CD14-positive monocyte (primary cell): ENCODE measurements at regions not wholly inside any gene's neighbourhood (a gene's known extent, or its start where the extent isn't known, plus 50 kb on each side); places are given as distances from the start of the nearest gene placed in this dataset.

Experiments
- DNase-seq, 3 donors: peaks; one replicate each; pipeline ENCODE4 v3.0.0-alpha.2; 2011 to 2022
- H2AFZ ChIP-seq: 2 replicates; pipeline ENCODE4 v1.6.0; 2012; ENCODE audit warnings: mild to moderate bottlenecking, low read depth, low read length, inconsistent platforms; ENCODE audit not compliant: insufficient read depth, poor library complexity, severe bottlenecking
- H3K27ac ChIP-seq, 2 donors: 1 replicate in 1 of 2; 2 replicates in 1 of 2; pipeline ENCODE4 v1.5.1; 2012 to 2013; ENCODE audit warnings: low read length in 2 of 2, control low read depth in 1 of 2, inconsistent platforms in 1 of 2, low read depth in 1 of 2, mild to moderate bottlenecking in 1 of 2
- H3K27me3 ChIP-seq, 2 donors: one replicate each; pipeline versions ENCODE4 v1.6.0 to v1.6.1; 2011 to 2013; ENCODE audit warnings: low read length in 2 of 2; ENCODE audit not compliant: control insufficient read depth in 2 of 2, insufficient read depth in 2 of 2
- H3K36me3 ChIP-seq, 2 donors: replicated peaks in 1 of 2; 1 replicate in 1 of 2; 2 replicates in 1 of 2; pipeline versions ENCODE4 v1.5.1 to v1.6.1; 2012 to 2013; ENCODE audit warnings: low read length in 2 of 2, control low read depth in 1 of 2, inconsistent platforms in 1 of 2, mild to moderate bottlenecking in 1 of 2; ENCODE audit not compliant: insufficient read depth in 2 of 2, control insufficient read depth in 1 of 2
- H3K4me1 ChIP-seq, 2 donors: 1 replicate in 1 of 2; 2 replicates in 1 of 2; pipeline versions ENCODE4 v1.5.1 to v1.6.1; 2012 to 2013; ENCODE audit warnings: low read length in 2 of 2, control low read depth in 1 of 2, inconsistent platforms in 1 of 2, mild to moderate bottlenecking in 1 of 2, moderate library complexity in 1 of 2; ENCODE audit not compliant: insufficient read depth in 2 of 2, control insufficient read depth in 1 of 2
- H3K4me2 ChIP-seq: replicated peaks from 2 replicates; pipeline ENCODE3; 2012; ENCODE audit warnings: low read length, moderate library complexity, mild to moderate bottlenecking; ENCODE audit not compliant: poor library complexity, severe bottlenecking; ENCODE audit errors: extremely low read depth
- H3K4me3 ChIP-seq, 3 experiments: fragments of 200-600 bp in 1 of 3; sonication (generic) in 1 of 3; replicated peaks in 1 of 3; 1 replicate in 2 of 3; 2 replicates in 1 of 3; pipeline ENCODE4 v1.5.1; 2011 to 2013; ENCODE audit warnings: low read length in 3 of 3, mild to moderate bottlenecking in 3 of 3, control low read depth in 2 of 3, low read depth in 2 of 3, inconsistent platforms in 1 of 3, moderate library complexity in 1 of 3
- H3K79me2 ChIP-seq: 2 replicates; pipeline ENCODE4 v1.6.0; 2012; ENCODE audit warnings: mild to moderate bottlenecking, control low read depth, inconsistent platforms, low read length, moderate library complexity; ENCODE audit not compliant: insufficient read depth
- H3K9ac ChIP-seq: 2 replicates; pipeline ENCODE4 v1.6.0; 2017; ENCODE audit warnings: low read length, mild to moderate bottlenecking; ENCODE audit not compliant: insufficient read depth, poor library complexity, severe bottlenecking
- H3K9me3 ChIP-seq, 2 donors: replicated peaks in 1 of 2; 1 replicate in 1 of 2; 2 replicates in 1 of 2; pipeline versions ENCODE4 v1.5.1 to v1.6.1; 2012 to 2013; ENCODE audit warnings: low read length in 2 of 2, control low read depth in 1 of 2; ENCODE audit not compliant: control insufficient read depth in 1 of 2, insufficient read depth in 1 of 2
- H4K20me1 ChIP-seq: 2 replicates; pipeline ENCODE4 v1.6.0; 2012; ENCODE audit warnings: mild to moderate bottlenecking, low read length, control low read depth, moderate library complexity; ENCODE audit not compliant: insufficient read depth
- H3K27ac Mint-ChIP-seq, 7 donors: one replicate each; pipeline ENCODE4 v1.8.0; 2020; ENCODE audit warnings: mild to moderate bottlenecking in 7 of 7, mixed read lengths in 7 of 7, moderate library complexity in 6 of 7, inconsistent platforms in 2 of 7
- H3K27me3 Mint-ChIP-seq, 3 donors: one replicate each; pipeline ENCODE4 v1.8.0; 2021 to 2022; ENCODE audit warnings: low read depth in 3 of 3, mild to moderate bottlenecking in 3 of 3, mixed read lengths in 3 of 3, moderate library complexity in 3 of 3, inconsistent platforms in 1 of 3
- H3K36me3 Mint-ChIP-seq, 2 donors: one replicate each; pipeline ENCODE4 v1.8.0; 2020; ENCODE audit warnings: mixed read lengths in 2 of 2, inconsistent platforms in 1 of 2, mild to moderate bottlenecking in 1 of 2
- H3K4me1 Mint-ChIP-seq: one replicate; pipeline ENCODE4 v1.8.0; 2020; ENCODE audit warnings: mild to moderate bottlenecking, mixed read lengths
- H3K4me3 Mint-ChIP-seq, 2 donors: one replicate each; pipeline ENCODE4 v1.8.0; 2020; ENCODE audit warnings: mild to moderate bottlenecking in 2 of 2, mixed read lengths in 2 of 2, moderate library complexity in 1 of 2
- H3K9me3 Mint-ChIP-seq, 7 donors: one replicate each; pipeline ENCODE4 v1.8.0; 2020 to 2022; ENCODE audit warnings: mixed read lengths in 7 of 7, mild to moderate bottlenecking in 6 of 7, moderate library complexity in 6 of 7, inconsistent platforms in 2 of 7
- WGBS: methylation state at CpG from one replicate; pipeline ENCODE4 v1.1.5; 2013; ENCODE audit warnings: missing lambda C conversion rate; ENCODE audit not compliant: insufficient coverage; 5-methylcytosine and 5-hydroxymethylcytosine counted together
- intact Hi-C, 2 donors: fragments of 100-400 bp; cut with micrococcal nuclease; formaldehyde crosslinking; loops; one replicate each; pipeline versions ENCODE4 v1.15.0 to v1.15.1; 2023
- TF ChIP-seq, protein P1 (sequence below): fragments of 200-600 bp; IDR thresholded peaks from one replicate; pipeline ENCODE4 v1.8.0; 2022; ENCODE audit warnings: antibody characterized with exemption, mild to moderate bottlenecking

DNA sequence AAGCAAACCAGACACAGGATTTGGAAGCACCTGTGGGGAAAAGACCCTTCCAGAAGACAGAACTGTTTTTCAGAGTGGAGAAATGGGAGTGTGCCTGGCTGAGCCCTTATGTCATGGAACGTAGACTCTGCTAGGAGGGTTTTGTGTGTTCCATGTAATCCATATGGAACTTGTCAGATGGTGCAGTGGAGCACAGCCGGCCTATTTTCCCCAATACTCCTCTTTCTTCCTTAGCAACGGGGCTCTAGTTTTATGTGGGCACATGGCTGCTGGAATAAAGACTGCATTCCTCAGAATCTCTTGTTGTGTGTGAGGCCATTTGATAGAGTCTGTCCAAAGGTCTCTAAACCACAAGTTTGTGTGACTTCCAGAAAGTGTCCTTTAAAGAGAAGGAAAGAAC lies 284.0 kb downstream of the DRD1 start:
- Mint-ChIP-seq H3K9me3 (peaks cover 0 to 4% (median 0%) of the 10 kb centered on the region in 7 donors), H3K4me1 (no peaks in the 10 kb centered on the region), H3K27ac (no peak overlapping the region), H3K27me3 (peaks cover 0 to 4% (median 1%) of the 10 kb centered on the region in 3 donors), H3K36me3 (no peaks in the 10 kb centered on the region), H3K4me3 (no peak overlapping the region)
- no peak overlapping the region for H2AFZ ChIP-seq
- no CpG with 5 or more reads among the region's 3 CpGs for WGBS
- no peak overlapping the region for H3K4me2 ChIP-seq
- no peak overlapping the region for H3K9ac ChIP-seq
- DNase-seq, result no peak
- H3K4me3 ChIP-seq, result no peak overlapping the region
- H3K9me3 ChIP-seq, result no peaks in the 10 kb centered on the region
- no peaks in the 10 kb centered on the region for H3K36me3 ChIP-seq
- no peak overlapping the region for H3K27ac ChIP-seq
- no peaks in the 10 kb centered on the region for H3K27me3 ChIP-seq
- H3K4me1 ChIP-seq, result no peaks in the 10 kb centered on the region
- TF ChIP-seq, protein P1, sequence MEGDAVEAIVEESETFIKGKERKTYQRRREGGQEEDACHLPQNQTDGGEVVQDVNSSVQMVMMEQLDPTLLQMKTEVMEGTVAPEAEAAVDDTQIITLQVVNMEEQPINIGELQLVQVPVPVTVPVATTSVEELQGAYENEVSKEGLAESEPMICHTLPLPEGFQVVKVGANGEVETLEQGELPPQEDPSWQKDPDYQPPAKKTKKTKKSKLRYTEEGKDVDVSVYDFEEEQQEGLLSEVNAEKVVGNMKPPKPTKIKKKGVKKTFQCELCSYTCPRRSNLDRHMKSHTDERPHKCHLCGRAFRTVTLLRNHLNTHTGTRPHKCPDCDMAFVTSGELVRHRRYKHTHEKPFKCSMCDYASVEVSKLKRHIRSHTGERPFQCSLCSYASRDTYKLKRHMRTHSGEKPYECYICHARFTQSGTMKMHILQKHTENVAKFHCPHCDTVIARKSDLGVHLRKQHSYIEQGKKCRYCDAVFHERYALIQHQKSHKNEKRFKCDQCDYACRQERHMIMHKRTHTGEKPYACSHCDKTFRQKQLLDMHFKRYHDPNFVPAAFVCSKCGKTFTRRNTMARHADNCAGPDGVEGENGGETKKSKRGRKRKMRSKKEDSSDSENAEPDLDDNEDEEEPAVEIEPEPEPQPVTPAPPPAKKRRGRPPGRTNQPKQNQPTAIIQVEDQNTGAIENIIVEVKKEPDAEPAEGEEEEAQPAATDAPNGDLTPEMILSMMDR, result no peak
- intact Hi-C loops, result no loop called here
- H4K20me1 ChIP-seq, result no peaks in the 10 kb centered on the region
- no peaks in the 10 kb centered on the region for H3K79me2 ChIP-seq

DNA sequence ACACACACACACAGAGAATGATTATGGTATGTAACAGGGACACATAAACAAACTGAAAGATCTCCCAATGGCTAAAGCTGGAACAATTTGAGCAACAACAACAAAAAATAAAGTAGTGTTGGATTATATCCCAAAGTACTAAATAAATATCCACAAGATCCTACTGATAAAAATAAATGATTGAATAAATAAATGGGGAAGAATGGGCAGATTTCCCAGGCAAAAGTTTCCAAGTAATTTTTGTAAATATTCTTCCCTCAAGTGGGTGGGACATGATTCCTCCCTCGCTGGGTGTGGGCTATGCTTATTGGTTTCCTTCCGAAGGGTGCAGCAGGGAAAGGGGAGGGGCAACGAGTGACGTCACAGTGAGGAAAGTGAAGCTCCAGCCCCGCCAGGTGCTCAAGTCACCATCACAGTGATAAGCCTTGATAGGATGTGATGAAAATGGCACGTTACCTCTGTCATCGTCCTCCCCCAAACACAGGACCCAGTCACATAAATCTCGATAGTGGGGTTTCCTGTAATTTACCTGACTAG lies 295.3 kb downstream of the DRD1 start:
- Histone ChIP-seq H3K27ac (no peak overlapping the region), H3K36me3 (no peaks in the 10 kb centered on the region), H4K20me1 (no peaks in the 10 kb centered on the region), H3K4me2 (no peak overlapping the region), H3K4me3 (no peak overlapping the region), H3K27me3 (no peaks in the 10 kb centered on the region), H3K4me1 (no peaks in the 10 kb centered on the region), H3K9me3 (peaks cover 18 to 22% of the 10 kb centered on the region in 2 donors), H2AFZ (no peak overlapping the region), H3K79me2 (no peaks in the 10 kb centered on the region), H3K9ac (no peak overlapping the region)
- intact Hi-C loops, result no loop called here
- Mint-ChIP-seq H3K27me3 (peaks cover 0 to 1% (median 0%) of the 10 kb centered on the region in 3 donors), H3K9me3 (peaks cover 11 to 39% (median 18%) of the 10 kb centered on the region in 7 donors), H3K36me3 (no peaks in the 10 kb centered on the region), H3K4me1 (no peaks in the 10 kb centered on the region), H3K27ac (no peak overlapping the region), H3K4me3 (no peak overlapping the region)
- WGBS, result 93% methylated on average over 4 of the region's 8 CpGs
- no peak for DNase-seq
- TF ChIP-seq, protein P1, result no peak
